Thyroid gland (tissue), 4 donors: ENCODE measurements at regions not wholly inside any gene's neighbourhood (a gene's known extent, or its start where the extent isn't known, plus 50 kb on each side); places are given as distances from the start of the nearest gene placed in this dataset.
"Not testable (repeated sequence)": the region's sequence is repeated elsewhere in the genome, so short reads cannot be mapped to it uniquely, and the experiment has no call there.

ENCODE experiments used
- DNase-seq, 2 donors: peaks; one replicate each; pipeline ENCODE4 v3.0.0-alpha.2; 2019
- H3K27ac ChIP-seq, 3 donors: fragments of 200-600 bp; sonication (generic); 1 replicate in 2 of 3; 2 replicates in 1 of 3; pipeline ENCODE4 v1.5.1; 2016 to 2019; ENCODE audit warnings: mild to moderate bottlenecking in 1 of 3, moderate library complexity in 1 of 3
- H3K27me3 ChIP-seq: fragments of 200-600 bp; sonication (generic); one replicate; pipeline ENCODE4 v1.5.1; 2019
- H3K36me3 ChIP-seq, 2 donors: fragments of 200-600 bp; sonication (generic); one replicate each; pipeline ENCODE4 v1.5.1; 2016 to 2019
- H3K4me1 ChIP-seq, 2 donors: fragments of 200-600 bp; sonication (generic); one replicate each; pipeline ENCODE4 v1.5.1; 2017 to 2019
- H3K4me3 ChIP-seq, 3 donors: fragments of 200-600 bp; sonication (generic); replicated peaks in 1 of 3; 1 replicate in 2 of 3; 2 replicates in 1 of 3; pipeline ENCODE4 v1.5.1; 2016; ENCODE audit warnings: mild to moderate bottlenecking in 1 of 3
- H3K9me3 ChIP-seq: fragments of 200-600 bp; sonication (generic); one replicate; pipeline ENCODE4 v1.5.1; 2017
- CTCF ChIP-seq, 6 experiments: fragments of 200-600 bp in 3 of 6; fragments of 450-650 bp in 3 of 6; sonication (generic) in 3 of 6; IDR thresholded peaks; one replicate each; pipeline ENCODE4 v1.5.1; 2016 to 2019; ENCODE audit warnings: antibody characterized with exemption in 6 of 6, mild to moderate bottlenecking in 2 of 6, inconsistent platforms in 1 of 6, moderate library complexity in 1 of 6
- POLR2A ChIP-seq, 2 donors: fragments of 450-650 bp; IDR thresholded peaks; one replicate each; pipeline ENCODE4 v1.6.1; 2017; ENCODE audit warnings: antibody characterized with exemption in 2 of 2, mild to moderate bottlenecking in 2 of 2, moderate library complexity in 1 of 2
- WGBS, 2 donors: methylation state at CpG; one replicate each; pipeline ENCODE4 v1.1.5; 2017; 5-methylcytosine and 5-hydroxymethylcytosine counted together
- intact Hi-C: fragments of 100-400 bp; cut with DNase I; formaldehyde crosslinking; loops from one replicate; pipeline ENCODE4 v1.15.1; 2023

GRCh38 chr5:96546120-96546519 is 113.1 kb upstream of the PCSK1 start:
- intact Hi-C loops, result no loop called here
- TF ChIP-seq CTCF (IDR thresholded peaks at IDR 0.05) (no peak), POLR2A (IDR thresholded peaks at IDR 0.05) (no peak)

GRCh38 chr5:96547486-96547885 is 114.4 kb upstream of the PCSK1 start:
- no peak for TF ChIP-seq POLR2A (IDR thresholded peaks at IDR 0.05)
- TF ChIP-seq CTCF (IDR thresholded peaks at IDR 0.05), result no peak
- Histone ChIP-seq H3K36me3 (no peaks in the 10 kb centered on the region), H3K4me1 (no peaks in the 10 kb centered on the region), H3K27ac (no peak overlapping the region), H3K27me3 (no peaks in the 10 kb centered on the region), H3K9me3 (no peaks in the 10 kb centered on the region), H3K4me3 (no peak overlapping the region)
- WGBS, 2 donors, result 92% methylated on average over 4 of the region's 4 CpGs
- intact Hi-C loops, result no loop called here
- no peak for DNase-seq

More at GRCh38 chr5:96546120-96546519, 113.1 kb upstream of the PCSK1 start:
- Histone ChIP-seq H3K4me1 (no peaks in the 10 kb centered on the region), H3K36me3 (no peaks in the 10 kb centered on the region), H3K27ac (no peak overlapping the region), H3K27me3 (no peaks in the 10 kb centered on the region), H3K4me3 (no peak overlapping the region), H3K9me3 (no peaks in the 10 kb centered on the region)
- no peak for DNase-seq
- WGBS, 2 donors, result 77 to 93% methylated on average over 1 of the region's 1 CpG

GRCh38 chr5:96548905-96549304 is 113.3 kb upstream of the CAST start:
- no peaks in the 10 kb centered on the region for H3K36me3 ChIP-seq
- H3K4me3 ChIP-seq, result no peak overlapping the region
- H3K27me3 ChIP-seq, result no peaks in the 10 kb centered on the region
- WGBS, 2 donors, result 61 to 71% methylated on average over 2 of the region's 2 CpGs
- no peak overlapping the region for H3K27ac ChIP-seq
- no peak for DNase-seq
- intact Hi-C loops, result no loop called here
- H3K9me3 ChIP-seq, result no peaks in the 10 kb centered on the region
- H3K4me1 ChIP-seq, result no peaks in the 10 kb centered on the region
- TF ChIP-seq POLR2A (IDR thresholded peaks at IDR 0.05), result no peak
- no peak for TF ChIP-seq CTCF (IDR thresholded peaks at IDR 0.05)

- H3K4me1 ChIP-seq, H3K9me3 ChIP-seq, intact Hi-C loops, H3K36me3 ChIP-seq, DNase-seq, H3K27me3 ChIP-seq, H3K27ac ChIP-seq, H3K4me3 ChIP-seq: not testable (repeated sequence)
- 90 to 91% methylated on average over 2 of the region's 2 CpGs for WGBS, 2 donors
Observed at GRCh38 chr5:96560857-96561256, 101.3 kb upstream of the CAST start.

- H3K27ac ChIP-seq, result no peak overlapping the region
- TF ChIP-seq CTCF (IDR thresholded peaks at IDR 0.05), result no peak
- no peak for TF ChIP-seq POLR2A (IDR thresholded peaks at IDR 0.05)
- no peaks in the 10 kb centered on the region for H3K4me1 ChIP-seq
- intact Hi-C loops, result no loop called here
- no peak overlapping the region for H3K4me3 ChIP-seq
- no peaks in the 10 kb centered on the region for H3K9me3 ChIP-seq
- no peaks in the 10 kb centered on the region for H3K36me3 ChIP-seq
- DNase-seq, result no peak
- H3K27me3 ChIP-seq, result no peaks in the 10 kb centered on the region
Observed at GRCh38 chr5:96562614-96563013, 99.6 kb upstream of the CAST start.

GRCh38 chr5:96563816-96564215 is 98.4 kb upstream of the CAST start:
- Histone ChIP-seq H3K27ac (no peak overlapping the region), H3K4me1 (no peaks in the 10 kb centered on the region), H3K9me3 (no peaks in the 10 kb centered on the region), H3K27me3 (no peaks in the 10 kb centered on the region), H3K36me3 (no peaks in the 10 kb centered on the region), H3K4me3 (no peak overlapping the region)
- 89 to 91% methylated on average over 3 of the region's 3 CpGs for WGBS, 2 donors
- TF ChIP-seq CTCF (IDR thresholded peaks at IDR 0.05), result no peak
- TF ChIP-seq POLR2A (IDR thresholded peaks at IDR 0.05), result no peak
- intact Hi-C loops, result no loop called here
- no peak for DNase-seq
